ENCODE measurements at regions not wholly inside any gene's neighbourhood (a gene's known extent, or its start where the extent isn't known, plus 50 kb on each side); places are given as distances from the start of the nearest gene placed in this dataset.

DNA sequence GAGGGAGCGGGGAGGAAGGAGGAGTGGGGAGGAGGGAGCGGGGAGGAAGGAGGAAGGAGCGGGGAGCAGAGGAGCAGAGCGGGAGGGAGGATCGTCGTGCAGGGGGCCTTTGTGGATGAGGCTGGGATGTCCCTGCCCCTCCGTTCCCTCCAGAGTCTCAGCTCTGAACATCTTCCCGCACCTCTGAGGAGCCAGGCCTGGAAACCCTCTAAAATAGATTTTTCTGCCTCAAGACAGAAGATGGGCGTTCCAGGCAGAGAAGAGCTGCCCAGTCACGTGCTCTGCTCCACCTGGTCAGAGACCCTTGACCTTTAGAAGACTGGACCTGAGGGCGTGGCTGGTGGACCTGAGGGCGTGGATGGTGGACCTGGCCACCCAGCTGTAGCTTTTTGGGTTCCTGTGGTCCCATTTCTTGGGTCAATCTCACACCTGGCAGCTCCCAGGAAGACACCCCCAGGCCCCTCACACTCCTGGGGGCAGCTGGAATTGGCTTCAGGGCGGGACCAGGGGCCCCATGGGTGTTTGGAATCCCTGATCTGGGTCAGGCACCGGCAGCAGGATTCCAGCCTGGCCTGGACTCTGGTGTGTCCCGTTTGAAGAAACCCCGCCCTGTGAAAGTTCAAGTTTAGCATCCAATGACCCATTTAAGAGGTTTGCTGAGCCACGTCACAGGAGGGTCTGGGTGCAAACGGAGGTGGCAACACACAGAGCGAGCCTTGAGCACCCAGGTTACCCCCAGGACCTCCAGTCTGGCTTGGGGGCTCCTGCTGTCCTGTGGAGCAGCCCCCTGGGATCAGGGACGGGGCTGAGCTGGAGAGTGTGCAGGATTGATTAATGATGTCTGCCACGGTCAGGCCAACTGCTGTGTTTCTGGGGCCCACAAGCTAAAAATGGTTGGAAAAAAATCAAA is 96.9 kb upstream of the BHLHE23 start:
- no peak overlapping the region for H3K4me3 ChIP-seq (ENCODE audit: low read depth, low read length)
- DNase-seq (ENCODE audit: low read depth), result no peak
- in situ Hi-C loops (cut with HindIII; ENCODE audit: low sequenced_read_pairs), result no loop called here
- TF ChIP-seq, protein P1, sequence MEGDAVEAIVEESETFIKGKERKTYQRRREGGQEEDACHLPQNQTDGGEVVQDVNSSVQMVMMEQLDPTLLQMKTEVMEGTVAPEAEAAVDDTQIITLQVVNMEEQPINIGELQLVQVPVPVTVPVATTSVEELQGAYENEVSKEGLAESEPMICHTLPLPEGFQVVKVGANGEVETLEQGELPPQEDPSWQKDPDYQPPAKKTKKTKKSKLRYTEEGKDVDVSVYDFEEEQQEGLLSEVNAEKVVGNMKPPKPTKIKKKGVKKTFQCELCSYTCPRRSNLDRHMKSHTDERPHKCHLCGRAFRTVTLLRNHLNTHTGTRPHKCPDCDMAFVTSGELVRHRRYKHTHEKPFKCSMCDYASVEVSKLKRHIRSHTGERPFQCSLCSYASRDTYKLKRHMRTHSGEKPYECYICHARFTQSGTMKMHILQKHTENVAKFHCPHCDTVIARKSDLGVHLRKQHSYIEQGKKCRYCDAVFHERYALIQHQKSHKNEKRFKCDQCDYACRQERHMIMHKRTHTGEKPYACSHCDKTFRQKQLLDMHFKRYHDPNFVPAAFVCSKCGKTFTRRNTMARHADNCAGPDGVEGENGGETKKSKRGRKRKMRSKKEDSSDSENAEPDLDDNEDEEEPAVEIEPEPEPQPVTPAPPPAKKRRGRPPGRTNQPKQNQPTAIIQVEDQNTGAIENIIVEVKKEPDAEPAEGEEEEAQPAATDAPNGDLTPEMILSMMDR (IDR thresholded peaks at IDR 0.05; ENCODE audit: low read depth, low read length, missing control alignments), result no peak

DNA sequence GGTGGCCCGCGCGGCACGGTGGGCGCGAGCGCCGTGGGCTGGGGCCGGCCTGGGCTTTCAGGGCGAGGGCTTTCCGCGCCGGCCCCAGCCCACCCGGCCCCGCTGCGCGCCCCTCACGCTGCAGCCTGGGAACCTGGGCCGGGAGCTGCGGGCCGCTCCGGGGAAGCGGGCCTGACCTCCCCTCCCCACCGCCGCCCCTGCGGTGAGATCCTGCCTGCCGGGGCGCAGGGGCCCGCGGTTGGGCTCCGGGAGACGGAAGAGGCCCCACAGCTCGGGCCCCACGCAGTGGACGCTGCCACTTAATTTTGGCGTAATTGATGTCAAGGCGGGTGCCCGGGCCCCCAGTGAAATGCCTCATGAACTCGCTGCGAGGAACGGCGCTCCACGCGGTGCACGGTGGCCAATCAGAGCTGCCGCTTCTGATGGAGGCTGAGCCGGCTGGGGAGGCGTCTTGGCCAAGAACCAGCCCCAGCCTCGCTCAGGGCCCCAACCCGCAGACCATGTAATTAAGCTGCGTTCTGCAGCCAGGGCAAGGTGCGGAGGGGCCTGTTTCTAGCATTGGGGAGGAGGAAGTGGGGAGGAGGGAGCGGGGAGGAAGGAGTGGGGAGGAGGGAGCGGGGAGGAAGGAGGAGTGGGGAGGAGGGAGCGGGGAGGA is 96.1 kb upstream of the BHLHE23 start:
- TF ChIP-seq, protein P1 (IDR thresholded peaks at IDR 0.05; ENCODE audit: low read depth, low read length, missing control alignments), result no peak
- no peak overlapping the region for H3K4me3 ChIP-seq (ENCODE audit: low read depth, low read length)
- DNase-seq (ENCODE audit: low read depth), result no peak
- in situ Hi-C loops (cut with HindIII; ENCODE audit: low sequenced_read_pairs), result no loop called here

DNA sequence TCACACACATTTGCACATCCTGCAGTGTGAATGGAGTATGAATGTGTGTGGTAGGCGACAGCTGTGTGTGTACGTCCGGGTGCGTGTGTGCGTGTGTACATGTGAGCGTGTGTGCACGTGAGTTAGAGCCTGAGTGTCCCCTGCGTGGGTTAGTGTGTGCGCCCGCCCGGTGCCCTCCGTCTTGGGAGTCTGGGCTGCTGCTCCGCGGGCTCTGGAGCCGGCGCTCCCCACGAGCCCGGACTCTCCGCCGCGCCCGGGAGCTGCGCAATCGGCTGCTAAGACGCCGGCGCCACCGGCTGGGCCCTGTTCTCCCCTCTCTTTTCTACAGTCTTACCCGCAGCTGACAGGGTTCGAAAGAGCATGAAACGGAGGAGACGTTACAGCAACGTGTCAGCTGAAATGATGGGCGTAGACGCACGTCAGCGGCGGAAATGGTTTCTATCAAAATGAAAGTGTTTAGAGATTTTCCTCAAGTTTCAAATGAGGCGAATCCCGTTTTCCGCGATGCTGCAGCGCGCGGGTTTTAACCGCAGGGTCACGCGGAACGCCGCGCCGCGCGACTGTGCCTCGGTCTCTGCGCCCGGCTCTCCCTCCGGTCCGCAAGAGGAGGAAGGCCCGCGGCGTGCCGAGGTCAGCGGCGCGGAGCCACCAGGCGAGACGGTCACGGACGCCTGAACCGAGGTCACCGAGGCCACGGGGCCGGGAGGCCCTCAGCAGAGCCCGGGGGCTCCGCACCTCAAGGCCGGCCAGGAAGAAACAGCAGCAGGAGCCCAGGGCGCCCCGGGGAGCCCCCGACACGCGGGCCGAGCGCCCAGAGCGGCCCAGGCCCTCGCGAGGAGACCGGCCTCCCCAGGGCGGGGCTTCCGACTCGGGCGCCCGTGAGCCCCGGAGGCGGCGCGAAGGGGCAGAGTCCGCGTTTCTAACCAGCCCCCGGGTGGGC is 95.3 kb upstream of the BHLHE23 start:
- in situ Hi-C loops (cut with HindIII; ENCODE audit: low sequenced_read_pairs), result no loop called here
- H3K4me3 ChIP-seq (ENCODE audit: low read depth, low read length), result peak overlapping the region; percentile 45
- DNase-seq (ENCODE audit: low read depth), result no peak
- TF ChIP-seq, protein P1 (IDR thresholded peaks at IDR 0.05; ENCODE audit: low read depth, low read length, missing control alignments), result no peak

DNA sequence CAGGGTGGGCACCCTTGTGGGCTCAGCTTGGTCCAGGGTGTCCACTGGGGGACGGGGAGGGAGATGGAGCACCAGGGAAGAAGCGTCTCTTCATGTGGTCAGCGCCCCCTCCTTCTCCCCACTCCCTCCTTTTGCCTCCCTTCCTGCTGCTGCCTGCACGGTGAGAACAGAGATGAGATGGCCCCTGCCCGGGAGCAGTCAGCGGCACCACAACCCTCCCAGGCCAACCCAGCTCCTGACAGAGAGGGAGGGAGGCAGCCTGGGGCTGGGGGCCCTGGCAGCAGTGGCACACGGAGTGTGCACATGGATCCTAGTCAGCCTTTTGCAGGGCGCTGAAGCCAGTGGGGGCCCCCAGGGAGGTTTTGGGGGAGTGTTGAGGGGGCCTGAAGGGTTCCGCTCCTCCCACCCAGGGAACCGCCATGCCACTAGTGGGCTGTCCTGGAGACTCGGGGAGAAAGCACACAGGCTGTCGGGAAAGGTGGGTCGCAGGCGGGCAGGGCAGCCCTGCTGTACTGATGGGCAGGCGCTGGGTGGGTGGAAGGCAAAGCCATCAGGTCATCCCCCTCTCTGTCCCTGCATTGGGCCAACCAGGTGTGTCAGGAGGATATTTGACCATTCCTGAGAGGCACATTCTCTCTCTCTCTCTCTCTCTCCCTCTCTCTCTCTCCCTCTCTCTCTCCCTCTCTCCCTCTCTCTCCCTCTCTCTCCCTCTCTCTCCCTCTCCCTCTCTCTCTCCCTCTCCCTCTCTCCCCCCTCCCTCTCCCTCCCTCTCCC is 94.3 kb upstream of the BHLHE23 start:
- TF ChIP-seq, protein P1 (IDR thresholded peaks at IDR 0.05; ENCODE audit: low read depth, low read length, missing control alignments), result no peak
- no peak overlapping the region for H3K4me3 ChIP-seq (ENCODE audit: low read depth, low read length)
- in situ Hi-C loops (cut with HindIII; ENCODE audit: low sequenced_read_pairs), result no loop called here
- DNase-seq (ENCODE audit: low read depth), result no peak

DNA sequence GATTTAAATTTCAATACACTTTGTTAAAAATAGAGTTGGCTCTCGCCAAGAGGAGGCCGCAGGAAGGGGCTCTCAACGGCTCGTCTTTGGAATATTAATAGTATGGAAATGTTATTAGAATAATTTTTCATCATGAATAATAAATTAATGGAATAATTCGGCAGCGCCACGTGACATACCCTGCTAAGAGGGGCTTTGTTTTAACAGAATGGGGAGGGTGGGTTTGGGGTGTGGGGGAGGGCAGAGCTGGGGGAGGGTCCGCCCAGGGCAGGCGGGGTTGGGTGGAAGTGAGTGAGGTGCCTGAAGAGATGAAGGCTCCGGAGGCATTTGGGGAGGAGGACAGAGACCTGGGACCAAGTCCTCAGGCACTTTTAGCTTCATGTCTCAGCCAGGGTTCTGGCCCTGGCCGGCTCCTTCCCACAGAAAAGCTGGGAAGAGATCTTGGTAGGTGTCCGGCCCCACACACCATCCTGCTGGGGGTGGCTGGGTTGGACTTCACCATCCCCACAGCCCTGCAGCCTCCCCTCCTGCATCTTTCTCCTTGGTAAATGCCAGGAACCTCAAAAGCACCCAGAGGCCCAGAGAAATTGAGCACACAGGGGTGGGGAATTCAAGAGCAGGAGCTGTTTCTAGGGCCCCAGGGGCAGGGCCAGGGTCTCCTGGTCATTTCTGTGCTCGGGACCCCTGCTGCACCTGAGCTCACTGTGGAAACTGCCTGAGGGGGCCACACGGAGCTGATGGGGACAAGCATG is 93.6 kb upstream of the BHLHE23 start:
- no peak for DNase-seq (ENCODE audit: low read depth)
- no peak overlapping the region for H3K4me3 ChIP-seq (ENCODE audit: low read depth, low read length)
- TF ChIP-seq, protein P1 (IDR thresholded peaks at IDR 0.05; ENCODE audit: low read depth, low read length, missing control alignments), result no peak
- in situ Hi-C loops (cut with HindIII; ENCODE audit: low sequenced_read_pairs), result no loop called here

All from astrocyte of the cerebellum (primary cell).